Colonic mucosa (tissue), 4 donors: ENCODE measurements at regions not wholly inside any gene's neighbourhood (a gene's known extent, or its start where the extent isn't known, plus 50 kb on each side); places are given as distances from the start of the nearest gene placed in this dataset.
"Not testable (repeated sequence)": the region's sequence is repeated elsewhere in the genome, so short reads cannot be mapped to it uniquely, and the experiment has no call there.

ENCODE experiments used
- DNase-seq: peaks from one replicate; pipeline ENCODE4 v3.0.0-alpha.2; 2020
- H3K27ac ChIP-seq: fragments of 200-600 bp; one replicate; pipeline ENCODE4 v1.8.0; 2021
- H3K27me3 ChIP-seq: fragments of 200-600 bp; one replicate; pipeline ENCODE4 v1.8.0; 2021
- H3K36me3 ChIP-seq: fragments of 200-600 bp; one replicate; pipeline ENCODE4 v1.8.0; 2021
- H3K4me1 ChIP-seq: fragments of 200-600 bp; one replicate; pipeline ENCODE4 v1.8.0; 2021; ENCODE audit warnings: mild to moderate bottlenecking
- H3K4me3 ChIP-seq: fragments of 200-600 bp; one replicate; pipeline ENCODE4 v1.8.0; 2021
- H3K9ac ChIP-seq, 2 donors: one replicate each; pipeline ENCODE4 v1.7.0; 2013; ENCODE audit warnings: control low read depth in 2 of 2, low read depth in 2 of 2, low read length in 2 of 2
- H3K9me3 ChIP-seq: fragments of 200-600 bp; one replicate; pipeline ENCODE4 v1.8.0; 2021
- intact Hi-C: fragments of 100-400 bp; cut with DNase I; formaldehyde crosslinking; loops from one replicate; pipeline ENCODE4 v1.14.1; 2022
- TF ChIP-seq, protein P1 (sequence below): fragments of 200-600 bp; IDR thresholded peaks from one replicate; pipeline ENCODE4 v1.8.0; 2022; ENCODE audit warnings: antibody characterized with exemption, mild to moderate bottlenecking
- donor health status: healthy.
- donor health status: DM: no; HTN: no; CAD: no.
- donor health status: DM: no; HTN: no; CAD: no.

- TF ChIP-seq, protein P1, sequence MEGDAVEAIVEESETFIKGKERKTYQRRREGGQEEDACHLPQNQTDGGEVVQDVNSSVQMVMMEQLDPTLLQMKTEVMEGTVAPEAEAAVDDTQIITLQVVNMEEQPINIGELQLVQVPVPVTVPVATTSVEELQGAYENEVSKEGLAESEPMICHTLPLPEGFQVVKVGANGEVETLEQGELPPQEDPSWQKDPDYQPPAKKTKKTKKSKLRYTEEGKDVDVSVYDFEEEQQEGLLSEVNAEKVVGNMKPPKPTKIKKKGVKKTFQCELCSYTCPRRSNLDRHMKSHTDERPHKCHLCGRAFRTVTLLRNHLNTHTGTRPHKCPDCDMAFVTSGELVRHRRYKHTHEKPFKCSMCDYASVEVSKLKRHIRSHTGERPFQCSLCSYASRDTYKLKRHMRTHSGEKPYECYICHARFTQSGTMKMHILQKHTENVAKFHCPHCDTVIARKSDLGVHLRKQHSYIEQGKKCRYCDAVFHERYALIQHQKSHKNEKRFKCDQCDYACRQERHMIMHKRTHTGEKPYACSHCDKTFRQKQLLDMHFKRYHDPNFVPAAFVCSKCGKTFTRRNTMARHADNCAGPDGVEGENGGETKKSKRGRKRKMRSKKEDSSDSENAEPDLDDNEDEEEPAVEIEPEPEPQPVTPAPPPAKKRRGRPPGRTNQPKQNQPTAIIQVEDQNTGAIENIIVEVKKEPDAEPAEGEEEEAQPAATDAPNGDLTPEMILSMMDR, result no peak
- H3K4me1 ChIP-seq, result no peaks in the 10 kb centered on the region
- no peaks in the 10 kb centered on the region for H3K36me3 ChIP-seq
- H3K4me3 ChIP-seq, result no peak overlapping the region
- no peak overlapping the region for H3K9ac ChIP-seq
- H3K27me3 ChIP-seq, result no peaks in the 10 kb centered on the region
- no peak for DNase-seq
- no peaks in the 10 kb centered on the region for H3K9me3 ChIP-seq
- no peak overlapping the region for H3K27ac ChIP-seq
- intact Hi-C loops, result no loop called here
Measured at GRCh38 chr6:137303441-137303840, 84.3 kb upstream of the IFNGR1 start.

DNA sequence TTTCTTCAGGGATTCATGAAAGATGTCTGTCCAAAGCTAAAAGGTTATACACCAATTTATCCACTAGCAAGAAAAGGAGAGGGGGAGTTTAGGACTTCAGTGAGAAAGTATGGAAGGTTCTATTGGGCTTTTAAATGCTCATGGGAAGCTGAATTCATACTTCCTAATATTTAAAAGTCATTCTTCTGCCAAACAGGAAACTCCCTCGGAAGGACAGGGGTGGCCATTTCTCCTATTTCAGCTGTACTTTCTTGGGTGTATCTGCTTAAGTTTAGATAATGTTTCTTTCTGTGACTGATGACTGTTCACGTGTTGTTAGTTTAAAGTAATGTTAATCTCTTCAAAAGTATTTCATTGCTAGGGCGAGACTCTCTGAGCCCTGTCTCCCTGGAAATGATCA, 80.5 kb upstream of the IFNGR1 start:
- Histone ChIP-seq H3K4me1 (no peaks in the 10 kb centered on the region), H3K9ac (no peak overlapping the region), H3K27ac (no peak overlapping the region), H3K36me3 (no peaks in the 10 kb centered on the region), H3K4me3 (no peak overlapping the region), H3K27me3 (no peaks in the 10 kb centered on the region), H3K9me3 (no peaks in the 10 kb centered on the region)
- TF ChIP-seq, protein P1, result no peak
- intact Hi-C loops, result no loop called here
- no peak for DNase-seq

- H3K9me3 ChIP-seq, result no peaks in the 10 kb centered on the region
- DNase-seq, result no peak
- H3K4me3 ChIP-seq, result no peak overlapping the region
- TF ChIP-seq, protein P1, result no peak
- H3K27me3 ChIP-seq, result no peaks in the 10 kb centered on the region
- intact Hi-C loops, result no loop called here
- H3K36me3 ChIP-seq, result no peaks in the 10 kb centered on the region
- no peaks in the 10 kb centered on the region for H3K4me1 ChIP-seq
- no peak overlapping the region for H3K27ac ChIP-seq
- H3K9ac ChIP-seq, result no peak overlapping the region
Measured at GRCh38 chr6:137297887-137298286, 78.7 kb upstream of the IFNGR1 start.

GRCh38 chr6:137292326-137292725, 73.1 kb upstream of the IFNGR1 start:
- H3K27me3 ChIP-seq, H3K36me3 ChIP-seq, H3K4me1 ChIP-seq, H3K9ac ChIP-seq, H3K9me3 ChIP-seq, H3K27ac ChIP-seq, intact Hi-C loops, DNase-seq, H3K4me3 ChIP-seq: not testable (repeated sequence)

DNA sequence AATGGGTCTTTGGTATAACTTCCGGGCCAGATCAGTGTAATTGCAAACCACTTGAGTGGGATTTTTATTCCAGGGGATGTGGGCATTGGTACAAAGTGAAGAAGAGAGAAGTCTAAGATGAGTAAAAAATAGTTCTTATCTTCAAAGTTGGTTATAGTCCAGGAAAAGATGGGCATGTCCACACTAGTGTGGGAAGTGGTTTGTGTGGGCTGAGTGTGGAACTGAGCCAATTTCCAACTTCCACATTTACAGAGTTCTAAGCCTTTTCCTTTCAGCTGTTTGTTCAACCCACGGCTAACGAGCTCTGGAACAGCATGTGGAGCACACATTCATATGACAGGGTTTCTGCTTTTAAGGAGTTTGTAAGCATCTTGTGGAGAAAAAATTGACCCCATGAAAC, 72.3 kb upstream of the IFNGR1 start:
- H3K27ac ChIP-seq, result no peak overlapping the region
- TF ChIP-seq, protein P1, result no peak
- H3K27me3 ChIP-seq, result no peaks in the 10 kb centered on the region
- no peaks in the 10 kb centered on the region for H3K9me3 ChIP-seq
- no peak overlapping the region for H3K4me3 ChIP-seq
- no peaks in the 10 kb centered on the region for H3K4me1 ChIP-seq
- peak; percentile 55 for DNase-seq
- no peaks in the 10 kb centered on the region for H3K36me3 ChIP-seq
- intact Hi-C loops, result no loop called here
- H3K9ac ChIP-seq, result no peak overlapping the region

DNA sequence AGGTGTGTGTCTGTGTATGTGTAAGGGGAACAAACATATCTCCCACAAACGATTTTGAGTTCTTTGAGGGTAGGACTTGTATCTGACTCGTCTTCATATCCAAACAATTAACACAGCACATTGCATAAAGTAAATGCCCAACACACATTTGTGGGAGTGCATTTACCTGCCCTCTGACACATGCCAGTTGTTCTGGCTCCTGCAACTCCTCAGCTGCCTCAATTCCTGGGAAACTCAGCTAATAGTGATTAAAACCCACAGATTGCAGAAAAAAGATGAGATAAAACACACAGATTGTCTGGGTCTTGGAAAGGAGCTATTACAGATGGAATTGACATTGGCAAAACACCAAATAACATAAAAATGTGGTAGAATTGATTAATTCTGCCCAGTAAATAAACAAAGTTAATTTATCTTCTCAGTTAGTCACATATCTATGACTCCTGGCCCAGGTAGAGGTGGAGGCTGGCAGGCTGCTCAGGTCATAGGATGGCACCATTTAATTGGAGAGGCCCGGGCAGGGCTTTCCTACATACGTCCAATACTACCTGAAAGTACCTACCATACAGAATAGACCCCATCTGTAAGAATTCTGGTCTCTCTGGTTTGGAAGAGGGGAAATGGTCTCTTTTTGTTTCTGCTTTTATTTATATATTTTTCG, 71.5 kb upstream of the IFNGR1 start:
- H3K4me1 ChIP-seq, result no peaks in the 10 kb centered on the region
- no peak overlapping the region for H3K4me3 ChIP-seq
- intact Hi-C loops, result no loop called here
- no peaks in the 10 kb centered on the region for H3K27me3 ChIP-seq
- TF ChIP-seq, protein P1, result no peak
- H3K9ac ChIP-seq, result no peak overlapping the region
- no peaks in the 10 kb centered on the region for H3K36me3 ChIP-seq
- DNase-seq, result no peak
- no peaks in the 10 kb centered on the region for H3K9me3 ChIP-seq
- no peak overlapping the region for H3K27ac ChIP-seq
